Islet precursor cell (in vitro differentiated cells): ENCODE measurements at regions not wholly inside any gene's neighbourhood (a gene's known extent, or its start where the extent isn't known, plus 50 kb on each side); places are given as distances from the start of the nearest gene placed in this dataset.

Experiments
- DNase-seq: peaks from one replicate; pipeline ENCODE4 v3.0.0-alpha.2; 2018

DNA sequence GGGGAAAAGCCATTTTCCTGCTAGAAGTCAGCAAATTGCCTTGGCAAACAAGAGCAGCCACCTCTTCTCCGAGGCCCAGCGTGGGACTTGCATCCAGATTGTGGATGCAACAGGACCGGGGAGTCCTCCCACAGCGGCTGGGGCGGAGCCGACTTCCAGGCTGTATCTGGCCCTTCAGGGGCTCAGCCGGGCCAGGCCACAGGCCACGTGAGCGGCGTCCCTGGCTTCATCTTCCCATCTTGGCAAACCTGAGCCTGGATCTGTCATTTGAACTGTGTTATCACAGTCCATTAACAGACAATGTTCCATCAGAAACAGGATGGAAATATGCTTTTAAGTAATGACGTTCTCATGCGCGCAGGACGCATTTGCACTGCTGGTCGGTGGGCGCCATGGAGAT lies 483.5 kb upstream of the SALL3 start:
- no peak for DNase-seq

GRCh38 chr18:78497641-78498040 lies 482.0 kb upstream of the SALL3 start:
- no peak for DNase-seq

GRCh38 chr18:78499586-78499985 lies 480.0 kb upstream of the SALL3 start:
- DNase-seq = no peak

GRCh38 chr18:78501251-78501650 lies 478.4 kb upstream of the SALL3 start:
- DNase-seq = no peak

GRCh38 chr18:78503129-78503528 lies 476.5 kb upstream of the SALL3 start:
- no peak for DNase-seq

DNA sequence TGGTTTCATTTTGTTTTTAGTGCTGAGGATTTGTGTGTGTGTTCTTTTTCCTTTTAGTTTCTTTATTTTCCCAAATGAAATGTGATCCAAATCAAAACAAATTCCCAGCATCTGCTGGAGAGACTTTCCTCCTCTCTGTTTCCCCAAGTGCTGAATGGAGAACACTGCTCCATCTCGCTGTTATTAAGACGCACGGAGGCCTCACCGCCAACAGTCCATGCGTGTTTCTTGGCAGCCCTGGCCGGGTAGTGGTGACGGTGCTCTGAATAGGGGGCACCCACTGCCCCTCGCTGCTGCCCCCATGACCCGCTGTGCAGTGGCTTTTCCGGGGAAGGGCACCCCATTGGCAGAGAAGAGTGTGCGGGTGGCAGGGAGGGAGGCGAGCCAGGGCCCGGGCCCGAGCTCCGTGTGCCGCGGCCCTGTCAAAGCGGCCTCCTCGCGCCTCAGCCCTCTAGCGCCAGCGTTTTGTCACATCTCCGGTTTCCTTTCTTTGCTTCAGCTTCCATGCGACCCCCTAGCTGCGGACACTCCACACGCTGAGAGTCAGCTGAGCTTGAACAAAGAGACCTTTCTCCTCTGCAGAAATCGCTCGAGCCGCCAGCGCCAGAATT lies 473.7 kb upstream of the SALL3 start:
- DNase-seq = peak; percentile 86

- peak; percentile 45 for DNase-seq
Observed at GRCh38 chr18:78507217-78507616, 472.4 kb upstream of the SALL3 start.

GRCh38 chr18:78508228-78508824 lies 471.3 kb upstream of the SALL3 start:
- DNase-seq = peak; percentile 24

GRCh38 chr18:78510091-78510490 lies 469.5 kb upstream of the SALL3 start:
- DNase-seq = peak; percentile 18

GRCh38 chr18:78510636-78511035 lies 469.0 kb upstream of the SALL3 start:
- peak; percentile 36 for DNase-seq

DNA sequence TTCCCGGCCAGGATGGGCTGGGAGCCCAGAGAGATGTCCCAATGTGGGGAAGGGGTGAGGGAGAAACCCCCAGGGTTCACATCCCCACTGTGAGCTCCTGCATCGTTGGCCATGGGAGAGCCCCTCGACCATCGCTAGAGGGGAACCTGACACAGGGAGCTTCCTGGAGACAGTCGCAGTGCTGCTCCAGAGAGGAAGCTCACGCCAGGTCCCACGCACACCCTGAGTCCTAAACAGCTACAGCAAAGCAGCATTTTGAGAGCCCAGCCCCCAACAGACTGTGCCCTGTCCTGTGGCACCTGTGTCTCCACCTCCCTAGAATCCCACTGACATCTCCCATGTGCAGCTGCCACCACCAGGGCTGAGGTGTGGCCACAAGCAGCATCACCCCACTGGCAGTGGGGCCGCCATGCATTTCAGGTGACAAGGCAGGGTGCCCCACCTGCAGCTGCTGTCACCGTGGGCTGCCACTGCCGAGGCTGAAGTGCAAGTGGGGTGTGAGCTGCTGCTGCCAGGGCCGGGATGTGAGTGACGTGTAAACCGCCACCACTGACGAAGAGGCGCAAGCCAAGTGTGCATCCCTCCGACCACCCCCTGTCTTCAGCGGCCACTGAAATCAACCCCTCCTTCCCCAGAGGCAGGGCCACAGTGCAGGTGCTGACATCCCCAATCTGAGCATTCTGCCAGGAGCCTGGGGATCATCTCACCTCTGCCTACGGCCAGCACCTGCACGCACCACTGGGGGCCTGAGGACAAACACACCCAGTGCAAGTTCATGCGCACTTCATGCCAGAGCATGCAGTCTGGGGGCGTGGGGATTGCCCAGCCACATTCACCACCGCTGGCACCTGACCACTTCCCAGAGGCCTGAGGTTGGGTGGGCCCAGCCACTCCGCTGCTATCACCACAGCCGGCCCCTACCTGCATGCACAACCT lies 467.7 kb upstream of the SALL3 start:
- DNase-seq = peak; percentile 46

DNA sequence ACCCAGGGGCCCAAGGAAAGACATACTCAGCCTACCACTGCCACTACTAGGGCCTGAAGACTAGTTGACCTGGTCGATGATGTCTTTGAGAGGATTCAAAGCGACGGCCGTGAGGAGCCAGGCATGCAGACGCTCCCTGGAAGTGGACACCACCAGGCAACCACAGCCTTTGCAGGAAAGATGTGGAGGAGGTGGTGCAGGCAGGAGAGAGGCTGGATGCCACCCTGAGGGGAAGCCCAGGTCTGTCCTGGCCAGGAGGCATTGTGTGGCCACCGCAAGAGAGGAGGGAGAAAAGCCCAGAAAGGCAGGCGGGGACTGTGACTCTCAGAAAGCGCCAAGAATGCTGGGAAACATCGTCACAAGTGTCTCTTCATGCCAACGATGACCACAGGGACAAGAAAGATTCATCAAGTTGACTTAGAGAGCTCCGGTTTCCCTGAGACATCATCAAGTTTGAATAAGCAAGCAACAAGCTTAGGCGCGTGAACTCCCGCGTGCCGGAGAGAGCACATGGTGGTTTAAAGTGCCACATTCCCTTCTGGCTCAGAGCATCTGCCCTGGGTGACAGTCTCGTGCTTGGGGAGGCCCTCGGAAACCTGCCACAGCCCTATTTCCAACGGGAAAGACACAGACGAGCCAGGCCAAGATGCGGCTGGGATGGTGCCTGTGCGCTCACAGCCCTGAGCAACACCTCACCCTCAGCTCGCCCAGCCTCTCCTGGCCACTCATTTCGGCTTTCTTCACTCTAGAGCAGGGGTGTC lies 464.5 kb upstream of the SALL3 start:
- DNase-seq = peak; percentile 40

GRCh38 chr18:78517328-78517727 lies 462.3 kb upstream of the SALL3 start:
- peak; percentile 18 for DNase-seq

GRCh38 chr18:78517973-78518372 lies 461.6 kb upstream of the SALL3 start:
- DNase-seq = peak; percentile 29

DNA sequence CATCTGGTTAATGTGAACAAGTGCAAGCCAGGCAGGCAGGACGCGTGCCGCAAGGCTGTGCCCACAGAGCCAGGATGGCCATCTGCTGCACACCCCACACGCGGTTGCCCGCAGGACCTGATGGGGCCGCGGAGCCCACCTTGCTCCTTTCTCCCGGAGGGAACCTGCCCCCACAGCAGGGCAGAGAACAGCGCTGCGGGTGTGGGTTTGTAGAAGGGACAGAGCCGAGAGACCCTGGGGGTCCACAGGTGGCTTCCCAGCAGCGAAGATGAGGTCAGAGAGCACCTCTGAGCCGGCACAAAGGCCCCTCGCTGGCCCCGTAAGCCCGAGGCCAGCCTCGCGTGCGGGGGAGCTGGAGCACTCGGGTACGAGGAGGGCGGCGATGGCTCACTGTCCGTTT lies 460.8 kb upstream of the SALL3 start:
- no peak for DNase-seq

DNA sequence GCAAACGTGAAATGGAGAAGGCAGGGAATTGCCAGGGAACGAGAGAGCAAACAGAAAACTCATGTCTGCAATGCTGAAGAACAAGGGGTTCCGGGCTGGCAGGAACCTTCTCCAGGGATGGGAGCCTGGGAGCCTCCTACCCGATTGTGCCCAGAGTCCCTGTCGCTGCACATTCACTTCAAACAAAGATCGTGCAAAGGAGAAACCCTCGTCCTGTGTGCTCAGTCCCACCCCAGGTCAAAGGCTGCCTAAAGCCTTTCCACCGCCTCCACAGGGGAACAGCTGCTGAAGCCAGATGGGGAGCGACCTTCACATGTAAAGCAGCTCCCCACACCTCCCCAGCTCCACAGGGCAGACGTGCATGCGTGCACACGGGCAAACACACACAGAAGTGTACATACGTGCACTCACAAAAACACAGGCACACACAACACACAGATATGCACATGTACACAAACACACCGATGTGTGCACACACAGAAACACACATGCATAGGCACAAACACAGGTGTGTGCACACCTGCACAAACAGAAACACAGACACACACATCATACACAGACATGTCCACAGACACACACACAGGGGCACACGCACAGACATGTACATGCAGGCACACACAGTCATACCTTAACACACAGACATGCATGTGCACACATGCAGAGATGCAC lies 460.1 kb upstream of the SALL3 start:
- DNase-seq = no peak

DNA sequence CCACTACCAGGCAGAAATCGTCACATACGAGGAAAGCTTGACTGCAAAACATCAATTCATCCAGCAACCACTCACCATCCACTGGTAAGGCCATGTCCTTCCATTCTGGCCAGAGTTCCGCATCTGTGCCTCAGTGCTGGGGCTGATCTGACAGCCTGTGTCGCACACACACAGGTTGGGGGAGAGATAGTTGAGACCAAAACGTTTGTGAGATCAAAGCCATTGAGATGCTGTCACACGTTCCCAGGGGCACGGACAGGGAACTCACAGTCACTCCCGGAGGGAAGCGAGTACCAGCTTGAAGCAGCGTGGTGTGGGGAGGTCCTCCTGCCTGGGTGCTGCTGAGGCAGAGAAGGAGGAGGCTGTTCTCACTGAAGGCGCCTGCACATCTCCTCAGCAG lies 458.5 kb upstream of the SALL3 start:
- peak; percentile 18 for DNase-seq

DNA sequence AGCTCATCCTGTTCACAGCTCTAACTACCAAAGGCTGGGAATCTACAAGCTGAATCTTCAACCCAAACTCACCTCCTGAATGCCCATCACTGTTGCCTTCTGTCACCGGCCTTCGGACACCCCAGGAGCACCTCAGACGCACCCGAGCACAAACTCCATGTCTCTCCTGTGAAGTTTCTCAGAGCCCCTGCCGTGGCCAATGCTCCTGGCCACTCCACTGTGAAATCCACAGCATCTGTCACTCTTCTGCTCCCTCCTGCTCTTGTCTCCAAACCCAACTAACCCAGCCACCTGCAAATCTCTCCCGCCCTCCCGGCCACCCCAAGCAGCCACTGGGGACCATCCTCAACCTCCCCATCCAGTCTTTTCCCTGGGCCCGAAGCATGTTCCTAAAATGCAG lies 457.9 kb upstream of the SALL3 start:
- DNase-seq = peak; percentile 31

DNA sequence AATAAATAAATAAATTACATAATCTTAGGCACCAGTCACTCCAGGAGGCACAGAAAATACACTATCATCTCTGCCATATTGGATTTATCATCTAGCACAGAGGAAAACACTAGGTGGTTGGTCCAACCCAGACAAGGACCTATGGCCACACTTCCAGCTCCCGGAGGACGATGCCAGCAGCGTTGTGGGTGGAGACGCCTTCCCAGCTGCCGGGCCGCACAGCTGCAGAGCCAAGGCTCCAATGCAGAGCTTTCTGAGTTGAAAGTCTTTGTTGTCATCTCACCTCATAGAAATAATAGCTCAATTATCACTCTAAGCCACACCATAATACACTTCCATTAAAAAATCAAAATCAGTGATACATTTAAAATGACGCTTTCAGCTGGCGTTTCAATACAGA lies 457.1 kb upstream of the SALL3 start:
- DNase-seq = no peak

DNA sequence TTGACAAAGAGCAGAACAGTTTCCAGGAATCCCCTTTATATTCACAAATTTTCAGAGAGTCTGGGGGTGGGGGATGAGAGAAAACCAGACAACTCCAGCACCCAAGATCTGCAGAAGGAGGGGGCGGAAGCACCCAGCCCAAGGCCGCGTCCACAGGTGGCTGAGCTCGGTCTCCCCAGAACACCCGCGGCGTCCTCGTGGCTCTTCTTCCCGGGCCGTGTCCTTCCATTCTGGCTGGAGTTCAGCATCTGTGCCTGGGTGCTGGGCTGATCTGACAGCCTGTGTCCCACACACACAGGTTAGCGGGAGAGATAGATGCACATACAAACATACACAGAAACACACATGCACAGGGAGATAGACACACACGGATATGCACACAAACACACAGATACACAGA lies 455.8 kb upstream of the SALL3 start:
- DNase-seq = no peak

- DNase-seq = peak; percentile 11
Observed at GRCh38 chr18:78525366-78526111, 454.1 kb upstream of the SALL3 start.

GRCh38 chr18:78526275-78526674 lies 453.3 kb upstream of the SALL3 start:
- DNase-seq = peak; percentile 1
